A549 (cell line): ENCODE measurements at regions not wholly inside any gene's neighbourhood (a gene's known extent, or its start where the extent isn't known, plus 50 kb on each side); places are given as distances from the start of the nearest gene placed in this dataset.

Source experiments
- ATAC-seq, 2 experiments: fragments of 200-7000 bp in 1 of 2; fragments of >200 bp in 1 of 2; cut with Nextera tagmentation in 1 of 2; cut with Tn5 transposase in 1 of 2; 3 replicates each; pipeline versions ENCODE4 v1.8.0 to v1.9.1; 2018 to 2020; ENCODE audit warnings: mild to moderate bottlenecking in 1 of 2, moderate library complexity in 1 of 2
- CTCF ChIA-PET: fragments of 300-600 bp; sonication (Branson Sonifier 250); formaldehyde crosslinking; extraction: SDS; loops from one replicate; lab custom pipeline; 2021; ENCODE audit warnings: antibody characterized with exemption, inconsistent platforms; lab: Yijun Ruan, JAX
- POLR2A ChIA-PET: fragments of 350-600 bp; formaldehyde crosslinking; extraction: SDS; loops from one replicate; lab custom pipeline; 2021; ENCODE audit warnings: antibody characterized with exemption, inconsistent platforms; lab: Yijun Ruan, JAX
- DNase-seq, 2 experiments: peaks; one replicate each; pipeline versions ENCODE4 v3.0.0 to v3.0.0-alpha.2; 2011 to 2016; ENCODE audit warnings: low read depth in 1 of 2, low spot score in 1 of 2
- FAIRE-seq: peaks from 2 replicates; lab custom pipeline; 2011; peaks lifted over from hg19 to GRCh38; lab: Jason Lieb, UNC
- H3K27ac ChIP-seq, 2 experiments: fragments of >200 bp; sonication (Bioruptor Twin); formaldehyde crosslinking; 3 replicates each; pipeline ENCODE4 v1.5.1; 2016 to 2017
- H3K4me1 ChIP-seq: fragments of >200 bp; sonication (Bioruptor Twin); formaldehyde crosslinking; 3 replicates; pipeline ENCODE4 v1.6.1; 2016
- H3K4me2 ChIP-seq: fragments of >200 bp; sonication (Bioruptor Twin); formaldehyde crosslinking; 3 replicates; pipeline ENCODE4 v1.6.1; 2016
- H3K4me3 ChIP-seq: fragments of >200 bp; sonication (Bioruptor Twin); formaldehyde crosslinking; 3 replicates; pipeline ENCODE4 v1.5.1; 2016
- H3K9me3 ChIP-seq: fragments of >200 bp; sonication (Bioruptor Twin); formaldehyde crosslinking; 3 replicates; pipeline ENCODE4 v1.6.1; 2016
- CBX8 ChIP-seq: fragments of 200-600 bp; sonication (generic); IDR thresholded peaks from 2 replicates; pipeline ENCODE4 v1.6.1; 2016
- CTCF ChIP-seq: fragments of >200 bp; sonication (Bioruptor Twin); formaldehyde crosslinking; IDR thresholded peaks from 3 replicates; pipeline ENCODE4 v1.5.1; 2016
- E2F6 ChIP-seq: IDR thresholded peaks from 2 replicates; pipeline ENCODE4 v1.6.1; 2012; ENCODE audit warnings: low read depth, borderline replicate concordance
- EHF ChIP-seq: fragments of 250-450 bp; sonication (Bioruptor Pico); IDR thresholded peaks from 2 replicates; pipeline ENCODE4 v1.5.0; 2020; ENCODE audit warnings: mild to moderate bottlenecking
- EHMT2 ChIP-seq: fragments of 200-600 bp; sonication (generic); IDR thresholded peaks from 2 replicates; pipeline ENCODE4 v1.6.1; 2016; ENCODE audit warnings: antibody characterized with exemption, low read depth, mild to moderate bottlenecking, moderate library complexity
- EP300 ChIP-seq, 2 experiments: fragments of >200 bp; sonication (Bioruptor Twin); formaldehyde crosslinking; IDR thresholded peaks; 2 replicates in 1 of 2; 3 replicates in 1 of 2; pipeline ENCODE4 v1.6.1; 2016 to 2017
- ESRRA ChIP-seq: fragments of 150-350 bp; IDR thresholded peaks from 2 replicates; pipeline ENCODE4 v1.6.1; 2014; ENCODE audit warnings: mild to moderate bottlenecking, low read length, borderline replicate concordance
- FOSL2 ChIP-seq, 2 experiments: fragments of 450-650 bp in 1 of 2; fragments of >200 bp in 1 of 2; sonication (Bioruptor Twin) in 1 of 2; formaldehyde crosslinking; IDR thresholded peaks; 2 replicates each; pipeline versions ENCODE4 v1.5.0 to v1.6.1; 2016 to 2020; ENCODE audit warnings: mild to moderate bottlenecking in 1 of 2, moderate library complexity in 1 of 2
- FOXS1 ChIP-seq: fragments of 250-450 bp; sonication (Bioruptor Pico); IDR thresholded peaks from 2 replicates; pipeline ENCODE4 v1.5.0; 2020; ENCODE audit warnings: mild to moderate bottlenecking, moderate library complexity
- GATA3 ChIP-seq: IDR thresholded peaks from 2 replicates; pipeline ENCODE4 v1.6.1; 2012; ENCODE audit warnings: borderline replicate concordance
- HOXA7 ChIP-seq: fragments of 250-450 bp; sonication (Bioruptor Pico); IDR thresholded peaks from 2 replicates; pipeline ENCODE4 v1.5.0; 2020; ENCODE audit warnings: mild to moderate bottlenecking, moderate library complexity
- HOXB13 ChIP-seq: fragments of 250-450 bp; sonication (Bioruptor Pico); IDR thresholded peaks from 2 replicates; pipeline ENCODE4 v1.5.0; 2020; ENCODE audit warnings: low read depth, mild to moderate bottlenecking, moderate library complexity
- KDM1A ChIP-seq: fragments of 200-600 bp; sonication (generic); IDR thresholded peaks from 2 replicates; pipeline ENCODE4 v1.6.1; 2016; ENCODE audit warnings: low read depth, mild to moderate bottlenecking
- KDM5A ChIP-seq: fragments of 200-600 bp; sonication (generic); IDR thresholded peaks from 2 replicates; pipeline ENCODE4 v1.6.1; 2016; ENCODE audit warnings: antibody characterized with exemption, mild to moderate bottlenecking
- MAZ ChIP-seq: fragments of 150-350 bp; IDR thresholded peaks from 2 replicates; pipeline ENCODE4 v1.6.1; 2014; ENCODE audit warnings: antibody characterized with exemption, low read depth, low read length, borderline replicate concordance
- NFE2L2 ChIP-seq: fragments of 150-350 bp; conservative IDR thresholded peaks from 2 replicates; pipeline ENCODE4 v1.6.1; 2014; ENCODE audit warnings: low read length
- NPAS2 ChIP-seq: fragments of 250-450 bp; sonication (Bioruptor Pico); IDR thresholded peaks from 2 replicates; pipeline ENCODE4 v1.8.0; 2022; ENCODE audit warnings: mild to moderate bottlenecking, moderate library complexity, borderline replicate concordance
- POLR2A ChIP-seq: IDR thresholded peaks from 2 replicates; pipeline ENCODE4 v1.6.1; 2012; ENCODE audit warnings: mild to moderate bottlenecking, low read length
- REST ChIP-seq: fragments of 200-600 bp; sonication (generic); IDR thresholded peaks from 2 replicates; pipeline ENCODE4 v1.6.1; 2016; ENCODE audit warnings: antibody characterized with exemption, mild to moderate bottlenecking, moderate library complexity
- WGBS: methylation state at CpG from one replicate; pipeline ENCODE4 v1.1.6; 2017; ENCODE audit errors: missing lambda C conversion rate; 5-methylcytosine and 5-hydroxymethylcytosine counted together
- TF ChIP-seq, protein P1 (sequence below): fragments of 250-450 bp; sonication (Bioruptor Pico); IDR thresholded peaks from 2 replicates; pipeline ENCODE4 v1.5.0; 2021; ENCODE audit warnings: mild to moderate bottlenecking, moderate library complexity, borderline replicate concordance
- TF ChIP-seq, protein P2 (sequence below): fragments of 150-350 bp; IDR thresholded peaks from 2 replicates; pipeline ENCODE4 v1.6.1; 2014; ENCODE audit warnings: low read depth, mild to moderate bottlenecking, low read length

GRCh38 chr4:151575646-151576045 is 166.7 kb downstream of the FHIP1A start:
- ATAC-seq (no peak), DNase-seq (no peak), FAIRE-seq (no peak)
- POLR2A ChIA-PET = no interaction called here
- CTCF ChIA-PET = no interaction called here
- H3K27ac ChIP-seq = no peak overlapping the region
- TF ChIP-seq POLR2A (no peak), NFE2L2 (peak; percentile 39; the same call in 1 of the 2 replicates)
- H3K4me1 ChIP-seq = no peaks in the 10 kb centered on the region
- WGBS = 40% methylated on average over 3 of the region's 3 CpGs
- H3K4me2 ChIP-seq = no peak overlapping the region
- no peaks in the 10 kb centered on the region for H3K9me3 ChIP-seq
- no peak overlapping the region for H3K4me3 ChIP-seq

- no peaks in the 10 kb centered on the region for H3K4me1 ChIP-seq
- ATAC-seq (no peak), DNase-seq (no peak), FAIRE-seq (no peak)
- no peak overlapping the region for H3K4me3 ChIP-seq
- TF ChIP-seq EHMT2 = no peak
- no peak for TF ChIP-seq HOXA7 (CRISPR knock-in tag)
- TF ChIP-seq EHF (CRISPR knock-in tag) = no peak
- no peak for TF ChIP-seq NPAS2
- no peak for TF ChIP-seq MAZ
- ChIA-PET CTCF (interaction anchor here (0.9 kb wide), 1 partner anchor 214 kb away, joined by 3 read pairs; no protein-coding TSS in a partner anchor), POLR2A (no interaction called here)
- H3K4me2 ChIP-seq = no peak overlapping the region
- H3K9me3 ChIP-seq = no peaks in the 10 kb centered on the region
- 2% methylated on average over 1 of the region's 1 CpG for WGBS
- H3K27ac ChIP-seq = no peak overlapping the region
These were observed 167.7 kb downstream of the FHIP1A start for GRCh38 chr4:151576627-151577026.

- WGBS = 13% methylated on average over 2 of the region's 2 CpGs
- no peak for FAIRE-seq
- no peak overlapping the region for H3K4me3 ChIP-seq
- no peaks in the 10 kb centered on the region for H3K9me3 ChIP-seq
- no peak overlapping the region for H3K4me2 ChIP-seq
- ATAC-seq = no peak
- DNase-seq = no peak
- no peak for TF ChIP-seq NPAS2
- TF ChIP-seq ESRRA = no peak
- no peak for TF ChIP-seq KDM1A
- no peak for TF ChIP-seq KDM5A
- TF ChIP-seq FOXS1 (CRISPR knock-in tag) = no peak
- TF ChIP-seq NFE2L2 = no peak
- no peak for TF ChIP-seq E2F6
- TF ChIP-seq, protein P1, sequence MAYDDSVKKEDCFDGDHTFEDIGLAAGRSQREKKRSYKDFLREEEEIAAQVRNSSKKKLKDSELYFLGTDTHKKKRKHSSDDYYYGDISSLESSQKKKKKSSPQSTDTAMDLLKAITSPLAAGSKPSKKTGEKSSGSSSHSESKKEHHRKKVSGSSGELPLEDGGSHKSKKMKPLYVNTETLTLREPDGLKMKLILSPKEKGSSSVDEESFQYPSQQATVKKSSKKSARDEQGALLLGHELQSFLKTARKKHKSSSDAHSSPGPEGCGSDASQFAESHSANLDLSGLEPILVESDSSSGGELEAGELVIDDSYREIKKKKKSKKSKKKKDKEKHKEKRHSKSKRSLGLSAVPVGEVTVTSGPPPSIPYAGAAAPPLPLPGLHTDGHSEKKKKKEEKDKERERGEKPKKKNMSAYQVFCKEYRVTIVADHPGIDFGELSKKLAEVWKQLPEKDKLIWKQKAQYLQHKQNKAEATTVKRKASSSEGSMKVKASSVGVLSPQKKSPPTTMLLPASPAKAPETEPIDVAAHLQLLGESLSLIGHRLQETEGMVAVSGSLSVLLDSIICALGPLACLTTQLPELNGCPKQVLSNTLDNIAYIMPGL (CRISPR knock-in tag) = no peak
- no peak for TF ChIP-seq FOSL2 (IDR thresholded peaks at IDR 0.05)
- no peak for TF ChIP-seq FOSL2 (CRISPR knock-in tag; IDR thresholded peaks at IDR 0.05)
- ChIA-PET POLR2A (no interaction called here), CTCF (no interaction called here)
- H3K27ac ChIP-seq = no peak overlapping the region
- no peaks in the 10 kb centered on the region for H3K4me1 ChIP-seq
These were observed 172.6 kb downstream of the FHIP1A start for GRCh38 chr4:151581570-151581969.

DNA sequence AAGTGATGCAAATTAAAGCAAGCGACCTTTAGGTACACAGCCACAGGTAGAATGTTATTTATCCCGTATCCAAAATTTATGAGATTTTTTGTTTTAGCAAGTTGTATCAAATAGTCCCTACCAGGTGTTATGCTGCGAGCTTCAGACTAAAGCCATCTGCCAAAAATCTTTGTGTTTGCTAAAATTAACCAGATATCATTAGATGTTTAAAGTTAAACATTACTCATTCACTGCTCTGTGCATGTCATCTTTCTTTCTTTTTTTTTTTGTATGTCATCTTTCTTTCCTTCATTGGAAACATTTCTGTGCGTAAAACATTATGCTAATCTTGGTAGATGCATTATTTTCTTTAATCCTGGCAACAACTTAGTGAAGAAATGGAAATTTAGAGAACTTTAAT is 173.1 kb downstream of the FHIP1A start:
- DNase-seq = no peak
- no peak overlapping the region for H3K4me3 ChIP-seq
- WGBS = 47% methylated on average over 4 of the region's 4 CpGs
- ATAC-seq = no peak
- H3K9me3 ChIP-seq = no peaks in the 10 kb centered on the region
- no peak for FAIRE-seq
- H3K27ac ChIP-seq = no peak overlapping the region
- TF ChIP-seq REST (no peak), POLR2A (no peak), HOXB13 (no peak), GATA3 (no peak), CTCF (no peak), EP300 (IDR thresholded peaks at IDR 0.05) (no peak), CBX8 (no peak)
- TF ChIP-seq, protein P2, sequence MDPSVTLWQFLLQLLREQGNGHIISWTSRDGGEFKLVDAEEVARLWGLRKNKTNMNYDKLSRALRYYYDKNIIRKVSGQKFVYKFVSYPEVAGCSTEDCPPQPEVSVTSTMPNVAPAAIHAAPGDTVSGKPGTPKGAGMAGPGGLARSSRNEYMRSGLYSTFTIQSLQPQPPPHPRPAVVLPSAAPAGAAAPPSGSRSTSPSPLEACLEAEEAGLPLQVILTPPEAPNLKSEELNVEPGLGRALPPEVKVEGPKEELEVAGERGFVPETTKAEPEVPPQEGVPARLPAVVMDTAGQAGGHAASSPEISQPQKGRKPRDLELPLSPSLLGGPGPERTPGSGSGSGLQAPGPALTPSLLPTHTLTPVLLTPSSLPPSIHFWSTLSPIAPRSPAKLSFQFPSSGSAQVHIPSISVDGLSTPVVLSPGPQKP = no peak
- ChIA-PET CTCF (no interaction called here), POLR2A (no interaction called here)
- H3K4me1 ChIP-seq = no peaks in the 10 kb centered on the region
- no peak overlapping the region for H3K4me2 ChIP-seq
